NCI-H2107 (cell line): ENCODE measurements at regions not wholly inside any gene's neighbourhood (a gene's known extent, or its start where the extent isn't known, plus 50 kb on each side); places are given as distances from the start of the nearest gene placed in this dataset.
A peak's percentile ranks its signal among the peaks of the same experiment; 100 is the strongest.

Source experiments
- DNase-seq: peaks from one replicate; lab custom pipeline; 2025; lab: John Stamatoyannopoulos, UW

DNA sequence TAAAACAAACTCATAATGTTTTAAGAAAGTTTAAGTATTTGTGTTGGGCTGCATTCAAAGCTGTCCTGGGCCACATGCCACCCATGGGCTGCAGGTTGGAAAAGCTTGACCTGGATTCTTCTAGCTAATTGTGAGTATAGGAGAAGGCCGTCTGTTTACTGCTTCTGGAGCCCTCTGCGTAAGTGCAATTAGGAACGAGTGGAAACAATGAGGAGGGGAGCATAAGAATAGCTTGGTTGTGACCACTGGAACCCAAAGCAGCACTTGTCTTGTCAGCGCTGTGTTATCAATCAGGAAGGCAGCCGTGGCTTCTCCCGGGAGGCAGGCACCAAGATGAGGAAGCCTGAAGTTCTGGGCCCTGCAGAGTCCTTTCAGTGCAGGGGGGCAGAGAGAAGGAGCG lies 110.4 kb upstream of the MBNL2 start:
- DNase-seq: no peak

DNA sequence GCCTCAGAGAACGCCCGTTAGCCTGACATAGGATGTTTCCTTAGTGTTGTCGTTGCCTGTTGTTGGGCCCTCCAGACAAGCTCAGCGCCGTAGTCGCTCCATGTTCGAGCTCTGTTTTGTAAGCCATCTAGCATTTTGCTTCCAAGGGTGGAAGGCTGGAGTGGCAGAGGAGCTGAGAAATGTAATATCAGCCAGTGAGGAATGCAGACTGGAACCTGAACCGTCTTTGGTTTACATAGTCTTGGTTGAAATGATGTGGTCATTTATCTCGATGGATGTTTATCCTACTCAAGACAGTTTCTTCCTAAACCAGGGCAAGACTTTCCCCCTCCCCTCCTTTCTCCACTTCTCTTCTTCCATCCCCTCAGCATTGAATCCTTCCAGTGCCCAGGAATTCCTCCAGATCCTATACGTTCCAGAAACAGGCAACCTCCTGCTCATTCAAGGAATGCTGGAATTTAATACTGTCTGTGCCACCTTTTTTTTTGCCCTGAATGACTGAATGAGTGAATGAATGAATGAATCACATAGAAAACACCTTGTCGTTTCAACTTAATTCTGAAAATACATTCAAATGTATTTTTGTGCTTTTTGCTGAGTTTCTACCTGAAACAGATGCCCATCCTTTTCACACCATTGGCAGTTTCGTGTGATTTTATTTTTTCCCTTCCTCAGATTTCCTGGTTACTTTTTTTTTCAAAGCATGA lies 109.5 kb upstream of the MBNL2 start:
- no peak for DNase-seq

DNA sequence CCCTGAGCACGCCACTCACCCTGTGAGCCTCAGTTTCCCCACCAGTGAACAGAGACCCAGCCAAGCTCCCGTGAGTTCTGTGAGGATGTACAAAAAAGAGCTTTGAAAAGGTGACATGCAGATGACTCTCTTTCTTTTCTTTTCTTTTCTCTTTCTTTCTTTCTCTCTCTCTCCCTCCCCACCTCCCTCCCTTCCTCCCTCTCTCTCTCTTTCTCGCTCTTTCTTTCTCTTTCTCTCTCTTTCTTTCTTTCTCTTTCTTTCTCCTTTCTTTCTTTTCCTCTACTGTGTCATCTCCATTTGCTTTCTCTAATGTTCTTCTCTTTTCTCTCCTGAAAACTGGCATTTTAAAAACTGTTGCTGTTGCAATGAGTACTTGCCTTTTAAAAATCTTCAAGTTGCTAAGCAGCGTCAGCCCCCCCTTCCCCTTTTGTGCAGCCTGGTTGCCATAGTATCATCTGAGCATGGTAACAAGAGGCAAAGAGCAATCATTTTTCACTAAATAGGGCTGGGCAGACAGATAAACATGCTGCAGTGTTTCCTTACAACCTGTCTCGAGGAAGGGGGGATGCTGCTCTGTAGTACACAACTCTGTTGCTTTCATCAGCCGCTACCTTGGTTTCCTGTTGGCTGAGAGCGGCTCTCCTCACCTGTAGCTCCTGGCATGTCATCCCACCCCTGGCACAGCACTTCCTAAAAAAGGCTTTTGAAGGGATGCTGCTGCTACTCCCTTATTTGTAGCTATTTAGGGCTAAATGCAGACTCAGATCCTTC lies 108.7 kb upstream of the MBNL2 start:
- DNase-seq: no peak

DNA sequence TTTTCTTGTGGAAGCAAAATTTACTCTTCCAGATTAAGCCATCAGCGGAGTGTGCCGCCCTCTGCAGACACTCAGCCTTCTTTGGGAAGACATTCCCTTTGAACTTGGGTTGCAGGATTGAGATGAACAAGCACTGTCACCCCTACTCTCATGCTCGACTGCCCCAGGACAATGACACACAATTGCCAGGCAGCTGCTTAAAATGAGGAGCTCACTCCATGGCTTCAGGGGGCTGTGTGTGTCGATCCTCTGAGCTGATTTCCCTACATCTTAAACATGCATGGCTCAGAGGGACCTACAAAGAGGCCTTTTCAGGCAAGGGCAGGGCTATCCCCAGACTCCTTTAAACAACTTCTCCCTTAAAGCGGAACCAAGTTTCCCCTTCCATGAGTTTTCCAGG lies 107.5 kb upstream of the MBNL2 start:
- no peak for DNase-seq

DNA sequence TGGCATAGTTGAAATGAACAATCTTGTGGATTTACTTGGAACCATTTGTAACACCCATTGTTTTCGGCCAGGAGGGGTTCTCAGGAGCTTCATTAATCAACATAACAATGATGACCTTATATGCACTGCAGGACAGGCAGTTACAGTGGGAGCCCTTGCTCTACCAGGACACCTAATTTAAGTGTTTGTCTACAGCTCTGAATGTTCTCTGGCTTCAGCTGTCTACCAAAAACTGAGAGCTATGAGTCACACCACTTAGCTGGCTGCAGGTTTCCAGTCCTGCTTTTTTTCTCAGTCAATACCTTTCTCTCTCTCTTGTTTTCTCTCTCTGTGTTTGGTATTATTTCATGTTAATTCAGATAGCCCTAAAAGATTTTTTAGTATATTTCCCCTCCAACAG lies 105.4 kb upstream of the MBNL2 start:
- DNase-seq: no peak

DNA sequence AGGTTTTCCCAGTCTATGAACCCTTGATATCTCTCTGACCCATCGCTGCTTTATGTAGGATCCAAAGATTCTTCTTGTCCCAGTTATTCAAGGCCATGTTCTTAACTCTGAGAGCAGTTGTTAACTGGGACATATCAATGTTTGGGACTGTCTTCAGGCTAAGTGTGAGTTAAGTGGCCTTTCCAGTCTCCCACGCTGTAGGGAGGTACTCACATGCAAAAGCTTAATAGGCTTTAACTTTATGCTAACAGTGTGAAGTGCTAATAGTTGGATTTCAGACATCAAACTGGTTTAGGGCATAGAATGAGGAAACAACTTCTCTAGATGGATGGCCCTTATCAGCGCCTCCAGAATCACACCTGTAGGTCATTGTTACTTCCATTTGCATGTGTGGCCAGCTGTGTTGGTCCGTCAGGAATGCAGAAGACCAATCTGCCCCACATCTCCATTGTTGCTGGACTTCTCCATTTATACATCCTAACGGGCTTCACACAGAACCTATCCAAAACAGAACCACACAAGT lies 104.7 kb upstream of the MBNL2 start:
- DNase-seq: no peak

DNA sequence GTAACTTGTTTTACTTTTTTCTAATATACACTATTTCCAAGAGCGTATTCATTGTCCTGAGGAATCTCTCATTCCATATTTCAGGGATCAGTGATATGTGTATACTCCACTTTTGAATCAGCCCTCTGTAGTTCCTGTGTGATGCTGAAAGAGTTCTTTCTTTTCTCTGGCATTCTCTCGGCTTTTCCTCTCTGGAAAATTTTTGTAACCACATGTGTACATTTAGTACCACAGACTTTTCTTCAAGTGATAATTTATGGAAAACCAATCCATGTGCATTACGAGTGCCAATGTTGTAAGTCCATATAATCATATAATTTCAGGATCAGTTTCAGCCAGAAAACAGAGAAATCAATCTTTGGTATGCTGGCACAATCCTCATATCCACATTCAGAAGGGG lies 102.2 kb upstream of the MBNL2 start:
- no peak for DNase-seq

DNA sequence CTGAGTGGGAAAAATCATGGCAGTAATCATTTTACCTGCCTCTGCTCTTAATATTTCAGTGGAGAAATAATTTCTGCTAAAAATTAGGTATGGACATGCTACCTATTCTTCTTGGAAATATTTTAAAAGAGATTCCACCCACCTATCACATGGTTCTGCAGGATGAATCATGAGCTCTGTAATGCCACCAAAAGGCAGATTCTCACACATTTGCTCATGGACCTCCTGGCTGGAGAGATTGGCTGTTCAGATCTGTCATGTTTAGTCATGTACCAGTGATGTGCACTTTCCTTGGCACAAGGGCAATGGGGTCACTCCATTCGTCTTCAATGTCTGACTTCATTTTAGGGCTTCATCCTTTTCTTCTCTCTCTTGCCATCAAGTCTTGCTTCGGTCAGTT lies 101.8 kb upstream of the MBNL2 start:
- no peak for DNase-seq

DNA sequence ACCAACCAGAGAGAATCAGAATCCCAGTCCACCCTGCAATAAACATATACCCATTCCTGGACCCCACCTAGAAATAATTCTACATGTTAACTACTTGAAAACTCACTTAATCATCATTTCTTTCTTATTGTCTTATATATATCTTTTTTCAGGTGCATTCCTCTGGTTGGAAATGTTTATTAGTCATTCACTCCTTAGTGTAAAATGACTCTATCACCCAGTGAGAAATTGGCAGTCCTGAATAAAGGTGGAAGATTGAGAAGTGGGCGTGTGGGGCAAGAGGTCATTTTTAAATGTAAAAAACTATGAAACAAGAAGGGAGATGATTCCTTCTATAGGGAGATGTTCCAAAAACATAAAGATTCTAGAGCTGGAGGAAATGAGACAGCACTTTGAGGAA lies 101.2 kb upstream of the MBNL2 start:
- DNase-seq: no peak

DNA sequence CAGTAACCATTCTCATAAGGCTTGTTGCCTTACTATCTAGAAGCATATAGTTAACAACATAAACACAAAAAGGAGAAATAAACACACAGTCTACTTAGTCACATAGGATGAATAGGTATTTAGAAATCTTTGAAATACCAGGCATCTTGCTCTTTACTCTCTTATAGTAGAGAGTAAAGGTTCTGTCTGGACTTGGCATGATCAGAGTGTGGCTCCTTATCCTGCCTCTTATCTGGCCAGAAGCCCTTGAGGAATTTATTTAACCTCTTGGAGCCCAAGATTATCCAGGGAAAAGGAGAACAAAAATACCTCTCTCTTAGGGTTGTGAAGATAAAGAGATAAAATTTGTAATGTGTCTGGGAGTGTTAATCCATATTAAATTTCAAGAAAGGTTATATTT lies 100.2 kb upstream of the MBNL2 start:
- DNase-seq: no peak

DNA sequence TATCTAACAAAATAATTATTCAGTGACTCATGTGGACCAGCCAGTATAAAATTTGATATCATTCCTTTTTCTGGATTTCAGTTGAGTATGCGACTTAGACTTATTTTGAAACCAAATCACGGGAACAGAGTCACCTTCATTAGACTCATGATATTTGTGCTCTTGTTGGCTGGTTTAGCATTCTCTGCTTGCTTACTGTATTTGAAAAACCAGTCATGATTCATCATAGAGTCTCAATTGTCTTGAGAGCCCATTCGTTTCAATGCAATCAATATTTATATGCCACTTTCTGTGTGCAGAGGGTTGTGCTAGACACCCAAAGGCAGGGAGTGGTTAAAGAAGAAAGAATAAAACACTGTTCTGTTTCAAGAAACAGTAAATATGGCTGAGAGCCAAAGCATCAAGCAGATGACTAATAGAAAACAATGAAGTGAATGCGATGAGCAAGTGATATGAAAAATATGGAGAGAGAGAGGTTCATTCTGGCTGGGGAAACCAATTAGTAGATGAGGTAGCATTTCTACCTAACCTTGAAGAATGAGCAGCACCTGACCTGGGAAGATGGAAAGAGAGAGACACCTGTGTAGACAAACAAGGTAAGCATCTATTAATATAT lies 99.6 kb upstream of the MBNL2 start:
- no peak for DNase-seq

DNA sequence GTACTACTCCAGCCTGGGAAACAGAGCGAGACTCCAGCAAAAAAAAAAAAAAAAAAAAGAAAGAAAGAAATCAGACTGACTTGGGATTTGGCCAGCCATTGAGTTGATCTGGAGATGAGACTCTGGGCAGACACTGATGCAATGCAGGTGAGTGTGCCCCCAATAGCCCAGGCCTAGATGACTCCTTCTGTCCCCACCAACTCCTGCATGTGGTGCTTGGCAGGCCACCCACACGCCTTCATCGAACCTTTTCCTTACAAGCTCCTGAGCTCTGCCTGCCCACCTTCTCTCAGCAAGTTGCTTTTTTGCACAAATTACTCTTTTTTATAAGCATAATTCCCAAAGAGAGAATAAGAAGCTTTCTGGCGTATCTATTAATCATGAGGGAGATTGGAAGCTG lies 97.9 kb upstream of the MBNL2 start:
- no peak for DNase-seq

DNA sequence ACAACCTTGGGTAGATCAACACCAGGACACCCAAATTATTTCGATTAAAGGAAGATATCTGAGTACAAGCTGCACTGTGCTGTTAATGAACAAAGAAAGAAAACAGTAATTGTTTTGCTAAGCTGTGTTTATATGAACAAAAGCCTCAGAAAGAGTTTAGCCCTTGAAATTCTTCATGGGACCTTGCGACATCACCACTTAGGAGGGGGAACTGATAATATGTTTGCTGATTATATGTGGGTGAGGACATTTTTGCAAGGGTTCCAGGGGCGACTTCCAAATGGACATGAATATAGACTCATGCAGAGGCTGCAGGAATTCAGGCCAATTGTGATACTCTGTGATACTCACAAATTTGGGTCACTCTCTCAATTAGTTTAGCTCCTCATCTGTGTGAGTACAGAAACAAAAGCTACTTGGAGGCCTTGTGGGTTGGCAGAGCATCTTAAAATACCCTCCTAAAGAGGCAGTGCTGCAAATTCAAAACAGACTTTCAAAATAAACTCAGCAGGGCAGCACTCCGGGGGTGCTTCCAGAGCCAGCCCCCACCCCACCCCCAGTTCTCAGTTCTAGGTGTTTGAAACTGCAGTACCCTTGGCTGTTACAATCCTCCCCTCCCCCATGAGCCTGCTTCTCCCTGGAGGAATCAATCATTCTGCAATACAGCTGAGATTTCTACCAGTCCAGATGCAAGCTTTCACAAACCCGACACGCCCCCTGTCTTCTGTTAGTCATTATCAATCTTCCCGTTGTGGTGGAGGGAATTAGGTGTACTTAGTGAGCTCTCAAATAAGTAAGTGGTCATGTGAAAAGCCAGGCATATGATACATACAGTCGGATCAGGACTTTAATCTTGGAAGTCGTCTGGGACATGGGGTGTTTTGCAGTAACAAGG lies 97.0 kb upstream of the MBNL2 start:
- peak; percentile 21 for DNase-seq

DNA sequence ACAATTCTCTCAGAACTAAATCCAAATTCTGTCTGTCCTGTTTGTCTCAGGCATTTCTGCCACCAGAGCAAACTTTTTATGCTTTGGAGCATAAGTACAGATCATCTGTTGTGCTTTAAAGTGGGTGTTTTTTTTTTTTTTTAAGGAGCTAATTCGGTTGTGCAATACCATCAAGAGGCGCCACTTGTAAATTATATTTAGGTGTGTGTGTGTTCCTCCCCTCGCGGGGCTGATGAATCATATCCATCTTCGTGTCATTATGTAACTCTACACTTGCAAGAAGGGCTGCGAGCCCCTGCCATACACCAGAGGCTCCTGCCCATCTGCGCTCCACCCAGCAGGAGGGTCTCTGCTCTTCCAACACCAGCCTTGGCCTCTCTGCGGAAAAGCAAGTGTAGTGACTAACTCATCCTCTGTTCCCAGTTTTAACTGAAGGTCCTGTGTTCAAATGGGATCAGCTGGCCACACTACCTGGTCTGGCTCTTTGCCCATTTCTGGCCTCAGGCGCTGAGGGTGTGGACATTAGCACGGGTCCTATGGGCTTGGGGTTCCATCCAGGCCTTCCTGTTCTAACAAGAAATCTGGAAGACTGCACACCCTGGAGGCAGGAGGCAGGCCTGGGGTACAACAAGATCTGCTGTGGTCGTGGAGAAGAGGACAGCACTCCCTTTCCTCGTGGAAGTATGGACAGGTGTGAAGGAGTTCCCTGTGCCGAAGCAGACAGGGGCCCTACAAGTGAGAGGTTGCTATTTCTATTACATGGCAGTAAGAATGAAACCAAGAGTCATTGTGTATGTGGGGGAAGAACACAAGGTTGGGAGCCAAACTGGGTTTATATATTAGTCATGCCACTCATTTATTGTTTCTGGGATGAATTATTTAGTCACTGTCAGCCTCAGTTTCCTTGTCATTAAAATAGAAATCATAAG lies 96.1 kb upstream of the MBNL2 start:
- DNase-seq: no peak

DNA sequence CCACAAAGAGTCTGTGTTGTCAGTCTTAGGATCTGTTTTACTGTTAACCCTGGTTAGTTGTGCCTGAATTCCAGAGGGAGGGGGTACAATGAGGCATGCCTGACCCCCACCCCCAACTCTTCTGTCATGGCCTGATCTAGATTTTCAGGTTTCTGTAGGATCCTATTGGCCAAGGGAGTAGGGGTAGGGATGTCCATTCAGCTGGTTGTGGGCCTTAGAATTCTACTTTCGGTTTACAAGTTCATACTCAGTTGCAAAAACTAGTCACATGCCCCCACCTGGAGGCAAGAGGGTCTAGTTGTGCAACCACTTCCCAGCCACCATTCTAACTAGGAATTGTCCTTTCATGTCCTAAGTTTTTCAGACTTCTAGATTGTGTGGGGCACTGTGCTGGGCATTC lies 94.3 kb upstream of the MBNL2 start:
- no peak for DNase-seq

DNA sequence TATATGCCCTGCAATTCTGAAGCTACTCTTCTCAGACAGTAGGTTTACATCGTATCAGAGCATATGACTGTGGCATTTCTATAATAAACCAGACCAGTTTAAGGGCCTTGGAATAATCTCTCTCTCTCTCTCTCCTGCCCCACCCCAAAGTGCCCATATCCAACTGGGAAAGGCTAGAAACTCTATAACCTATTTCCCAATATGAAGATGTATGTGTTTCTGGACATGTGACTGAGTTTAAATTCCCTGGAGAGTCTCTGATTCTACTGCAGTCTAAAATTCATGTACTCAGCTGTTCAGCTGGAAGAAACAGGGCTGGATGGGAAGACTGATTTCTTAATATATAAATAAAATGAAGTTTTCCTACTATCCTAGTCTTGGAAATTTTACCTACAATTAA lies 91.9 kb upstream of the MBNL2 start:
- DNase-seq: no peak

DNA sequence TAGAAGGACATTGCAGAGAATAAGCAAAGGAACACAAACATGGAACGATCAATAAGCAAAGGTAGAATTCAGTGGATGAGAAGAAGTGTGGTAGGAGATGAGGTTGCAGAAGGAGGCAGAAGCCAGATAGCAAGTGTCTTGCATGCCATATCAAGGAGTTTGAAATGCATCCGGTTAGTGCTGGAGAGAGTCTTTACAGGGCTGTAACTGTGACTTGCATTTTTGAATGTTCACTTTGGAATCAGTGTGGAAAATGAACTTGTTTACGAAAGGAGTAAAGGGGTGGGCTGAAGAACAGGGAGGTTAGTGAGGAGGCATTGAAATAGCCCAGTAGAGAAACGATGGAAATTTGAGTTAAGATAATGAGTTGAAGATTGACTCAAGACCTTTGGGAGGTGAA lies 90.7 kb upstream of the MBNL2 start:
- DNase-seq: no peak

DNA sequence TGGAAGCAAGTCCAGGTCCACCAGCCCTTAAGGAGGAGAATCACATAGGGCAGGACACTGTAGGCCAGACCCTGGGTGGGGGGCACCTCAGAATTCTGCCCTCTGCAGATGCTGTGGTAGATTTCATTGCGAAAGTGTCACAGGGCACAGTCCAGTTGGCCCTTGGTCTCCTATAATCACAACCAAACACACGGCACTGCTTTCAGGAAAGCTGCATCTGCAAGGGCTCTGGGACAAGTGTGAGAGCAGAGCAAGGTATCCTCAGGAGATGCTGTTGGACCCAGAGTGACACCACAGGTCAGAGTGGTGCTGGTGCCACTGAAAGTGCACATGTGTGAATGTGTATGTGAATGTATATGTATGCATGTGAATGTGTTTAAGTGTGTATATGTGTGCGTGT lies 88.6 kb upstream of the MBNL2 start:
- DNase-seq: no peak

DNA sequence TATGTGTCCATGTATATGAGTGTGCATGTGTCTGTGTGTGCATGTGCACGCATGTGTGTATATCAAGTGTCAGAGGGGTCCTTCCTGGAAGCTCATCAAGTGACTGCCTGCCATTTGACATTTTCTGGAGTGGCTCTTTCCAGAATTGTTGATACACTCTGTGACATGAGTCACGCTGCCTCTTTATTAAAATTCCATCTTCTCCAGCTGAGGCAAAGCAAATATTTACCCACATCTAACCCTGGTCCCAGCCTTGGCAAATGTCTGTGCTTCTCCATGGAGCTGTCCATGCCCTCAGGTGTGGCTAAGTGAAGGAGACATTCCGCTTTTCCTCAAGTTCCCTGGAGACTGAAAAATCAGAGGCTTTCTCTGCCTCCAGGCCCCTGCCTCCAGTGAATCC lies 88.2 kb upstream of the MBNL2 start:
- no peak for DNase-seq

DNA sequence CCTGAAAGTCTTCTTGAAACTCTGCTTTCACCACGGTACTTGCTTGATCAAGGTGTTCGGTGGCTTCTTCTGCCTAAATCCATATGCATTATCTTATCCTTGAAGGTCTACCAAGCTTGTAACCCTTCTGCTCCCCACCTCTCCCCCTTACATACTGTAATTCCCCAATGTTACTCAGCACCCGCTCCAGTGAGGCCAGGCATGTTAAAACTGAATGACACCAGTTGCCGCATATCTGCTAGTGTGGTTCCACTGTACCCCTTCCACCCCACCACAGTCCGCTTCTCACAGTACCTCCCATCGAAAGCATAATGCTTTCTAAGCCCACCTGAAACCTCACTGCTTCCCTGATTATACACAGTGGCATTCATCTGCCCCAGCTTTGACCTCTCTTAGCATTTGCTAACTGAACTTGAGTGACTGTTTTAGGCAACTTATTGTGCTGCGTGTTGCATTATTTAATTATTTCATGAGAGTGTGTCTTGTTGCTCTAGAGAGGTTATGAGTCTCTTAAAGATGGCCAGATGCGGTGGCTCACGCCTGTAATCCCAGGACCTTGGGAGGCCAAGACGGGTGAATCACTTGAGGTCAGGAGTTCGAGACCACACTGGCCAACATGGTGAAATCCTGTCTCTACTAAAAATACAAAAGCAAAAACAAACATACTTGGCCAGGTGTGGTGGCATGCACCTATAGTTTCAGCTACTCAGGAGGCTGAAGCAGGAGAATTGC lies 87.6 kb upstream of the MBNL2 start:
- no peak for DNase-seq
